SIG-M5 treated with dmso at 0.1 percent for 504 hours (cell line): ENCODE measurements at regions not wholly inside any gene's neighbourhood (a gene's known extent, or its start where the extent isn't known, plus 50 kb on each side); places are given as distances from the start of the nearest gene placed in this dataset.
"Not testable (repeated sequence)": the region's sequence is repeated elsewhere in the genome, so short reads cannot be mapped to it uniquely, and the experiment has no call there.

Experiments used
- DNase-seq: peaks from one replicate; lab custom pipeline; 2025; ENCODE audit not compliant: unreplicated experiment; lab: John Stamatoyannopoulos, UW

DNA sequence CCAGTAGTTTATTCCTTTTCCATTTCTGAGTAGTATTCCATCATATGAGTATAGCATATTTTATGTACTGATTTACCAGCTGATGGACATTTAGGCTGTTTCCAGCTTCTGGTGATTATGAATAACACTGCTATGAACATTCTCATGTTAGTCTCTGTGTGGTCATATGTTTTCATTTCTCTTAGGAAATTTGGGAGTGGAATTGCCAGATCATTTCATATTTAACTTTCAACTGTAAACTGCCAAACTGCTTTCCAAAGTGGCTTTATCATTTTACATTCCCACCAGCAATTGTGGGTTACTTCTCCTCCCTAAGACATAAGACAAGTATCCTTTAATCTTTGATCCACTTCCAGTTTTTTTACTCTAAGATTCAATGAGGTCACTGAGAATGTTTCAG, 85.7 kb upstream of the RALGPS2 start:
- no peak for DNase-seq

DNA sequence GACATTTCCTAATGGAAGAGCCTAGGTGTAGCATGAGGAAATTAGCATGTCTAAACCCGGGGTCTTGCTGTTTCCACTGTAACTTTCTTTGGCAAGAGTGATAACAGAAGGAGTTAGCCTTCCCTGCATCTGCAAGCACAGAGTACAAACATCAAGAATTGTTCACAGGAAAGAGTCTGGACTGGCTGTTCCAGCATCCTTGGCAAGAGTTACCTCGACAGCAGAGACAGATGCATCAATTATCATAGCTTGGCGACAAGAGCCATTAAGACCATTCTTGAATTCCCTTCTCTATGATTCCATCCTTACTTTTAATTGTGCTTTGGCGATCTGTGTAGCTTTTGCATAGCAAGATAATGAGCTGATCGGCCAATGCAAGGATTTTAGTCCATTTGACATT, 82.8 kb upstream of the RALGPS2 start:
- no peak for DNase-seq

DNA sequence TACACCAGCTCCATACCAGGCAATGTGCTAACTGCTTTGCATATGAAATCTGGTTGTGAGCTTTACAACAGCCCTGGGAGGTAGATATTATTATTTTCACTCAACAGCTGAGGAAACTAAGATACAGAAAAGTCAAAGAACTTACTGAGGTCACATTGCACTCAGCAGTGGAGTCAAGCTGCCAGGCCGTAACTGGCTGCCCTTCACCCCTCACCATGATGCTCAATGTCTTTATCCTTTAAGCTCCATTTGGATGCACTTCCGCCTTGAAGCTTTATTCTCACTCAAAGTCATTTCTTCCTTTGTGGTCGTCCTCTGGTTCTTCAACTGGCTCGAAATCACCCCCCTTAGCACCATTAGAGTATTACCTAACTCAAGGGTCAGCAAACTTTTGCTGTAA, 81.7 kb upstream of the RALGPS2 start:
- DNase-seq = no peak

DNA sequence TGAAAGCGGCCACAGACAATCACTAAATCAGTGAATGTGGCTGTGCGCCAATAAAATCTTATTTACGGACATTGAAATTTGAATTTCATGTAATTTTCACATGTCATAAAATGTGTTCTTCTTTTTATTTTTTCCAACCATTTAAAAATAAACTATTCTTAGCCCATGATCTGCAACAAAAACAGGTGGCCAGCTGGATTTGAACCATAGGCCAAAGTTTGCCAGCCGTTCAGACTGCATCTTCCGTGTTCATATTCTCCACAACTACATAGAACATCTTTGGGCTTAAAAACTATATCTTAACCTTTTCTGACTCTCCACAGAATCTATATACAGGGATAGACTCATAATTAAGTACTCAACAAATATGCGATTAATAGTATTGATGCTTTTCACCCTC, 81.2 kb upstream of the RALGPS2 start:
- no peak for DNase-seq

DNA sequence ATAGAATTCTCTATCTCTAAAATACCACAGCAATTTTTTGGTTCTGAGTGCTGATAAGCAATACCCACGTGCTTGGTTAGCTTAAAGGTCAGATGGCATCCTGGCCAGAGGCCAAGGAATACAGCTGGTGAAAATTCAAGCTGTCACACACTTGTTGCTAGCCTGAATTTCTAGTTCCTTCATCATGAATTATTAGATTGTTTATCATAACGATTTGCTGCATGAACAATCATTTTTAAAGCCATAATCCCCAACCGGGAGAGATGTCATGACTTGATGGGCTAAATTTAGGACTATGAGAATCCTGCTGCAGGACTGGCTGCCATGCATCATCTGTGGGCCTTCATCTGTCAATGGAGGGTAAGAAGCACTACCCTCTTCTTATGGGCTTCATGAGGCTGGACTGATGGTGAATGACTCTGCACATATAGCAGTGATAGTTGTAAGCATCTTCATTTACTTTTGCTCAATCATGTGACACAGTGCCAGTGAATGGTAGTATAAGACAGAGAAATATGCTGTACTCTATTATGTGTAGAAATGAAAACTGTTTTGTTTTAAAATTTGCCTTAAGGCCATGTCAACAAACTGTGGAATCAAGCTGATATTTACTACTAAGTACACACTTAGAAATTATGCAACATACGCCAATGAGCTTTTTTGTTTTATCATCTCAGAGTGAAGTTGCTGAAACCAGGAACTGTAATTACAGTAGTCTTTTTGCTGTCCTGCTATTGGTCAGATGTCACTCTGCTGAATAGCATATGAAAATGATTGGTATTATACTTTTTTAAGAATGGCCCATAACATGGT, 80.5 kb upstream of the RALGPS2 start:
- no peak for DNase-seq

DNA sequence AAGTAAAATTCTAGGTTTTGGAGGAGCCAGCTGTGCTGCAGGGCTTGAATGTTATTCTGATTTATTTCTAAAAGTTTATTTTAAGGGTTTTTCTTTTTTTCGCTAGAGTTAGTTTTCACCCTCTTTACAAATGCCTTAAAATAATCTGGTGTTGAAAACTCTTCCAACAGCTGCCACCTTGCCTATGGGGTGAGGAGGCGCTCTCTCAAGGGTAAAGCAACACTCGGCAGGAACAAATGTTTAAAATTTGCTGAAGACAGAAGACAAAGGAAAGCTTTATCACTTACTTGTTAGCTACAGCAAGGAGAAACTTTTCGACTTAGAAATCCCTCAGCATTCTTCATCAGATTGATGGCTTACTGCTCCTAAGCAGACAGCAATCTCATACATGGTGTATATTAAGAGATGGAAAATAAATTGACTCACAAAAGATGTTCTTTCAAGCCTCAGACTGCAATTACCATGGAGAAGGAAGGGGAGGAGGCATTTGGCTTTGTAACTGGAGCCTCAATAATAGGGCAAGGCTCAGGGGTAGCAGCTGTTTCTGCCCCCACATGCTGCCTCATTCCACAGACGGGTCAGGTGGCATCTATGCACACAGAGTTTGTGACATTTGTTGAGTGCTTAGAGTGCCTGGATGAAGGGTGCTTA, 79.8 kb upstream of the RALGPS2 start:
- DNase-seq = no peak

DNA sequence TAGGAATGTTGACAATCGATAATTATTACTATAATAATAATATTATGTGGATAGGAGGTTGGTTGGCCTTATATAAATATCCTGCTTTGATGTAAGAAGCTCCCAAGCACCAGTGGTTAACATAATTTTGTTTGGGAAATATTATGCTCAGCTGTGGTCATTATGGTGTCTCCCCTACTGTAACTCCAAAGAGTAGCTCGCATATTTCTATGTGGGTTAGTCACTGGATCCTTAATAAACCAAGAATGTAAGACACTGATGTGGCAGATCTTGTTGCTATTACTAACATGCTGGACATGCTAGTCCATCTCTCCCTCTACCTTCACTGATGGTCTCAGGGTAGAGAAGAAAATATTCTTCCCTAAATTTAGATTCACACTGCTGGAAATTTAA, 79.2 kb upstream of the RALGPS2 start:
- no peak for DNase-seq

DNA sequence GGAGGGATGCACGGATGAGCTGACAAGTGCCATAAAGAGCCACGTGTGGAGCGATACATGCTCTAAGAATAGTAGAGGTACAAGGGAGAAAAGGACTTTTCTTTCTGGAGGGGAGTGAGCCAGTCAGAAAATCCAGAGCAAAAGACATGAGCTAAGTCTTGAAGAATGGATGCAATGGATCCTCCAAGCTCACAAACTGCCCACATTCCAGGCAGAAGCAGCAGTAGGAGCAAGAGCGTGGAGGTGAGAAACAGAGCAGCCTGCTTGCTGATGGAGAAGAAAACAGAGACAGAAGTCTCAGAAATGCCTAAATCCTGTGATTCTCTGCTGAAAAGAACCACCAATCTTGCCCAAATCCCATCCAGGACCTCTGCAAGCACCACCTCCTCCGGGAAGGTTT, 78.2 kb upstream of the RALGPS2 start:
- no peak for DNase-seq

DNA sequence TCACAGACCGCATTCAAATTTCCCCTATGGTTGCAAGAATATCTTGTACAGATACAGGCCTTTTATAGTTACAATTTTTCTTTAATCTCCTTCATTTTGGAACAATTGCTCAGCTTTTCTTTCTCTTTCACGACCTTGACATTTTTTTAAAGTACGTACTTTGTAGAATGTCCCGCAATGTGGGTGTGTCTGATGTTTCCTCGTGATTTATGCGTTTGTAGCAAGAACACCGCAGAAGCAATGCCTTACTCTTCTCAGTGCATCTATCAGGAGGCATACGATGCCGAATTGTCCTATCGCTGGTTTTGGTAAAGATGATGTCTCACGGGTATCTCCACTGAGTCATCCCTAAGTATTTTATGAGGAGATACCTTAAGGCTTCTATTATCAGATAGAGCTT, 76.9 kb upstream of the RALGPS2 start:
- DNase-seq = no peak

DNA sequence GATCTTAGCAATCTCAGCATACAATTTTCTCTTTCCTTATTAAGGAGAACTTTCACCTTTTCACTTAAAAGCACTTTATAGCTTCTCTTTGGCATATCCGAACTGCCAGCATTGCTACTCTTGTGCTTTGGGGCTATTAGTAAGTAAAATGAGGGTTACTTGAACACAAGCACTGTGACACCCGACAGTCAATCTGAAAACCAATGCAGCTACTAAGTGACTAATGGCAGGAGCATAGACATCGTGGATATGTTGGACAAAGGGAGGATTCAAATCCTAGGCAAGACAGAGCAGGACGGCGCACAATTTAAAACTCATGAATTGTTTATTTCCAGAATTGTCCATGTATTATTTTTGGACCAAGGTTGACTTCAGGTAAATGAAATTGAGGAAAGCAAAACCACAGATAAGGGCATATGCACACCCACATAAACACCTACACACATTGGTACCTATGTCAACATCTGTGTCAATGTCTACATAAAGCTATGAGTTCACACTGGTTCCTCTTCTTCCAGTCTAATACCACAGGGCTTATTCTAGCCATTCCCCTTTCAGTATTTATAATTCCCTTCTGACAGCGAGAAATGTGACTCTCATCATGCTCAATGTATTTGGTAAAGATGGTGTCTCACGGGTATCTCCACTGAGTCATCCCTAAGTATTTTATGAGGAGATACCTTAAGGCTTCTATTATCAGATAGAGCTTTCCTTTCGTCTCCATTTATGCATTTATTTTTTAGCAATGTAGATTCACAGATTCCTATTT, 75.3 kb upstream of the RALGPS2 start:
- DNase-seq = no peak

DNA sequence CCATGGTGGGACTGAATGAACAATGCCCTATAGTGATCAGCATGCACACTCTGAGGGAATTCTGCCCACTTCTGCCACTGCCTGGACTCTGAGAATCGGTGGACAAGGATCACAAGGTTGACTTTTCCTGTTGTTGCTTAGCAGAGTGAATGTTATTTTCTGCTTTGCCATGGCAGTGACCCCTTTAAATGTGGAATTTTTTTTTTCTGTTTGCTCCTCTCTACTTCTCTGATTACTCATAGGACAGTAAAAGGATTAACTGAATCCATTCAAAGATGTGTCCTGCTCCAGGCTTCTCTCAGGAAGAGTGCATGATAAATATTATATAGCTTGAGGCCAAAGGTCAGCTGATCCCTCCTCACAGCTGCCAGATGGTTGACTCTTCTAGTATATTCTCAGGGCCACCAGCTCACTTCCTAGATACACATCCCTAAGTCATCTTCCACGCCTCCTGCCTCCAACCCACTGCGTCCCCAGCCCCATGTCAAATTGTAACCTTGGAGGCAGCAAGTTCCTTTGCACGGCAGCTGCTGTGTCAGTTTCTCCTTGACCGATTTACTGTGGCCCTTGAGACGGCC, 74.0 kb upstream of the RALGPS2 start:
- no peak for DNase-seq

DNA sequence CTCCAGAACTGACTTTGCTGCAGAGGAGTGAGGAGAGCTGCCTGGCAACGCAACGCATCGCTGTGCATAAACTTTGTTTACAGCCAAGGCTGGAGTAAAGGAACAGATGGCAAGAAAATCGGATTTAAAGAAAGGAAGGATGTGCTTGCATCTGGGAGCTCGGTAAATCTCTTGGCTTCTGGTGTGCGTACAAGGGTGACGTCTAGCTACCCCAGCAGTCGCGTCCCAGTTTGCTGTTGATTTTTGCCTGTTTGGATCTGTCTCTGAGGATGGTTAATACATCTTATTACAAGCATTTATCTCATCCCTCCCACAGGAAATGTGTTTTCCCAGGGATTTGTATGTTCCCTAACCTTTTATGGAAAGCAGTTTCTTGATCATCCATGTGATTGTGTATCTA, 73.3 kb upstream of the RALGPS2 start:
- no peak for DNase-seq

DNA sequence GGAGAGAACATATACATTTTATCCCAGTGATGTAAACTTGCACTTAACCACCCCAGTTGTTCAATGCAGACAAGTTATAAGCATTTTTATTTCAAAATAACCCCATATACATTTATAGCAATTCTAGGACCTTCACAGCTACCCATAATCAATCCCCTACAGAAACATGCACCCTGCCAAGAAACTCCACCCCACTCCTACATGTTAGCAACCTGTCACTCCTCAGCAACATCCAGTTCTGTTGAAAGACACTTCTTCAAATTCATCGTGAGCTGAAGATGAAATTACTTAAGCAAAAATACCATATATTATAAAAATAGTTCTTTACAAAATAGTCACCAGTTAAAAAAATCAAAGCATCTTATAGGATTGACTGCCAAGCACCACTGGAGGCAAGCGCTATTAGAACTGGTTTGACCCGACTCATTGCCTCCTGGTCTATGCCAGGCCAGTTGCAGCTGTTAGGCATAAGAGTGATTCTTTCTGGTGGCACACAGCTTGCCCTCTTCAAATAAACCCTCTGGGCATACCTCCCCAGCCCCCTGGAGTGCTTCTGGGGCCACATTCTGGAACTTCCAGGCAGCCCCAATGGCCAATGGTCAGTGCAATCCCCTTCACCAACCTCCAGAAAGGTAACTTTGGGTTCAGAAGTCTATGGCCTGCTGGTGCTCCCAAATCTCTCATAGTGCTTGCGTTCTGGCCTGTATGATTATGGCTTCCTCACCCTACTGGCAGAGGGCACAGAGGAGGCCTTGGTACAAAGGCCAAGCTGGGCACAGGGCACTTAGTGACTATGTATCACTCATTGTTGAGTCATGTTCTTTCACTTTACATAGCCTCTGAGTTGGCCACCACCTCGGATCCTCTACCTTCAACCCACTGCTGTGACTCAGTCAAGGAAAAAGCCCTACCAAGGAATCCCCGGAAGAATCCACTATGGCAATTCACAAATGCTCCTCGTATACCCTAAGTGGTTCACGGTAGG, 72.2 kb upstream of the RALGPS2 start:
- DNase-seq = no peak

DNA sequence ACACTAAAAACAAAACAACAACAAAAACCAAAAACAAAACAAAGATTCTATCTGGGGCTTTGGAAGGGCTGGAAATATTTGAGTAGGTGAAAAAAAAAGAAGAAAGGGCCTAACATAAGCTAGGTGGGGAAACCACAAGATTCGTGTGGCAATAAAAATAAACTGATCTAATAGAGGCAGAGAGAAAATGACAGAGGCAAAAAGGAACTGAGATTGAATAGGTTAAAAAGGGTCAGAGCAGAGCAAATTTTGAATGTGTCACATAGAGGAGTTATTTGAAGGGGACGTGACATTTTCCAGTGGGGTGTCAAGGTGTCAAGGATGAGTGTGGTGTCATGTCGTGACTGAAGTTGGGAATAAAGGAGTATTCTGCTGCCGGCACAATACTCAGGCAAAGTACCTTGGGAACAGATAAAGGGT, 65.2 kb upstream of the RALGPS2 start:
- DNase-seq = no peak

DNA sequence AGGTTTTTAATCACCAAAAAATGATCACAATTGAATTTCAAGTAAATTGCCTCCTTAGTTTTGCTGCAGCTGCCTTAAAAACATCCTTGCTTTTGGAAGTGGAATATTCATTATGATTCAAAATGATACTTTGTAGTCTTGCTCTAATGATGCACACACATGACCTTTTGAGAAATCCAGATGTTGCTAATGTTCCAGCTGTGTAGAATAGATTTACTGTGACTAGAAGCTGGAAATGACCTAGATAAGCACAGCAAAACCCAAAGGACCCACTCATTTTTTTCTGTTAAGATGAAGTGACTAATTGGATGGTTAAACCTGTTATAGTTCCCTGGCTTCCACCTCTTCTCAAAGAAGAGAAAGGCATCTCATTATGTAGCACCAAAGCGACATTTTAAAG, 64.6 kb upstream of the RALGPS2 start:
- DNase-seq = no peak

DNA sequence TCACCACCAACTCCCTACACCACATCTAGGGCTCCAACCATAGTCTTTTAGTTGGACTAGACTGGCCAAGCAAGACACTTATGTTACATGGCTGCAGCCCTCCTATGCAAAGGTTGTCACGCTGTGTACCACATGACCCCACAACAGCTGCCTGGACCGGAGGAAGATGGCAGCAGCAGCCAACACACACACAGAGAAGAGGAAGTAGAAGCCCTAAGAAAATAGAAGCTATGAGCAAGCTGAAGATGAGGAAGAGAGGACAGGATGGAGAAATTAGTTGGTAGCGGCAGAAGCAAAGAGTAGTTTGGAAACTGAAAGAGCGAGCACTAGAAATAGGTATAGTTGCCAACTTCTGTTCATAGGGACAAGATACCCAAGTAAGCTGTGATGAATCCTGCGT, 60.8 kb upstream of the RALGPS2 start:
- DNase-seq = peak; percentile 95

DNA sequence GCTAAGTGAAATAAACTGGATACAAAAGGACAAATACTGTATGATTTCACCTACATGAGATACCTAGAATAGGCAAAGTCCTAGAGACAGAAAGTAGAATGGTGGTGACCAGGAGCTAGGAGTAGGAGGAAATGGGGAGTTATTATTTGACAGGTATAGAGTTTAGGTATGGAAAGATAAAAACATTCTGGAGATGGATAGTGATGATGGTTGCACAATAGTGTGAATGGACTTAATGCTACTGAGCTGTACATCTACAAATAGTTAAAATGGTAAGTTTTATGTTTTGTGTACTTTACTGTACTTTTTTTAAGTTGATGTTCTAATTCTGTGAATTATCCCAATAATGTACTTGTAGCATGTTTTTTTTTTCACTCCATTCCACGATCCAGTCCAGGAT, 59.5 kb upstream of the RALGPS2 start:
- no peak for DNase-seq

DNA sequence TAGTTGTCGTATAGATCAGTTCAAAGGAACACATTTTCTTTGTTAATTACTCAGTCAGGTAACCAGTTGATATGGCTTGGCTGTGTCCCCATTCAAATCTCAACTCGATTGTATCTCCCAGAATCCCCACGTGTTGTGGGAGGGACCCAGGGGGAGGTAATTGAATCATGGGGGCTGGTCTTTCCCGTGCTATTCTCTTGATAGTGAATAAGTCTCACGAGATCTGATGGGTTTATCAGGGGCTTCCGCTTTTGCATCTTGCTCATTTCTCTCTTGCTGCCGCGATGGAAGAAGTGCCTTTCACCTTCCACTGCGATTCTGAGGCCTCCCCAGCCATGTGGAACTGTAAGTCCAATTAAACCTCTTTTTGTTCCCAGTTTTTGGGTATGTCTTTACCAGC, 58.2 kb upstream of the RALGPS2 start:
- DNase-seq = not testable (repeated sequence)

DNA sequence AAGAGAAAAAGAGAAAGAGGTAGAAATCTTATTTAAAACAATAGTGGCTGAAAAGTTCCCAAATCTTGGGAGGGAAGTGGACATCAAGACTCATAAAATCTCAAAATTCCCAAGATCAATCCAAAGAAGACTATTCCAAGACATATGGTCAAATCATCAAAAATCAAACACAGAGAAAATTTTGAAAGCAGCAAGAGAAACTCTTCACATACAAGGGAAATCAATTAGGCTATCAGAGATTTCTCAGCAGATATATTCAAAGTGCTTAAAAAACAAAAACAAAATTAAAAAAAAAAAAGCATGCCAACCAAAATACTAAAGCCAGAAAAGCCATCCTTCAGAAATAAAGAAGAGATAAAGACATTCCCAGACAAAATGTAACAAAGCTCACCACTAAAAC, 52.6 kb upstream of the RALGPS2 start:
- no peak for DNase-seq

DNA sequence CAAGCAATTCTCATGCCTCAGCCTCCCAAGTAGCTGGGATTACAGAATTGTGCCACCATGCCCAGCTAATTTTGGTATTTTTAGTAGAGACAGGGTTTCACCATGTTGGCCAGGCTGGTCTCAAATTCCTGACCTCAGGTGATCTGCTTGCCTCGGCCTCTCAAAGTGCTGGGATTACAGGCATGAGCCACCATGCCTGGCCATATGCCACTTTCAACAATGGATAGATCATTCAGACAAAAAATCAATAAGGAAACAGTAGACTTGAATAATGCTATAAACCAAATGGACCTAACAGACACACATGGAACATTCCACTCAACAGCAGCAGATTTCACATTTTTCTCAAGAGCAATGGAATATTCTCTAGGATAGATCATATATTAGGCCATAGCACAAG, 50.5 kb upstream of the RALGPS2 start:
- DNase-seq = not testable (repeated sequence)
